HG03066 (cell line): ENCODE measurements at regions not wholly inside any gene's neighbourhood (a gene's known extent, or its start where the extent isn't known, plus 50 kb on each side); places are given as distances from the start of the nearest gene placed in this dataset.
"Not testable (repeated sequence)": the region's sequence is repeated elsewhere in the genome, so short reads cannot be mapped to it uniquely, and the experiment has no call there.

Experiments
- ATAC-seq: cut with Tn5 transposase; IDR thresholded peaks from one replicate; pipeline ENCODE4 v1.9.1; 2021; ENCODE audit warnings: low read depth; ENCODE audit not compliant: unreplicated experiment

GRCh38 chr5:82959466-82959865 lies 117.7 kb downstream of the TMEM167A start:
- ATAC-seq: no peak

- no peak for ATAC-seq
These were observed 120.6 kb downstream of the TMEM167A start for GRCh38 chr5:82956600-82956999.

GRCh38 chr5:82952326-82952725 lies 124.9 kb downstream of the TMEM167A start:
- no peak for ATAC-seq

- ATAC-seq: not testable (repeated sequence)
These were observed 132.9 kb downstream of the TMEM167A start for GRCh38 chr5:82944267-82944666.

- ATAC-seq: no peak
These were observed 134.9 kb downstream of the TMEM167A start for GRCh38 chr5:82942083-82942881.

- ATAC-seq: no peak
These were observed 138.1 kb downstream of the TMEM167A start for GRCh38 chr5:82938901-82939725.

GRCh38 chr5:82932473-82933220 lies 144.5 kb downstream of the TMEM167A start:
- ATAC-seq: not testable (repeated sequence)

GRCh38 chr5:82931110-82931509 lies 146.1 kb downstream of the TMEM167A start:
- ATAC-seq: no peak

GRCh38 chr5:82925061-82925411 lies 152.2 kb downstream of the TMEM167A start:
- no peak for ATAC-seq

- ATAC-seq: no peak
These were observed 152.8 kb downstream of the TMEM167A start for GRCh38 chr5:82924226-82925060.

- no peak for ATAC-seq
These were observed 155.0 kb downstream of the TMEM167A start for GRCh38 chr5:82922086-82922734.

- ATAC-seq: no peak
These were observed 158.7 kb downstream of the TMEM167A start for GRCh38 chr5:82918311-82919031.

GRCh38 chr5:82917584-82917983 lies 159.6 kb downstream of the TMEM167A start:
- no peak for ATAC-seq

GRCh38 chr5:82913971-82914370 lies 163.2 kb downstream of the TMEM167A start:
- ATAC-seq: no peak

GRCh38 chr5:82912462-82912861 lies 164.7 kb downstream of the TMEM167A start:
- ATAC-seq: no peak

GRCh38 chr5:82911910-82912309 lies 165.3 kb downstream of the TMEM167A start:
- no peak for ATAC-seq

GRCh38 chr5:82910905-82911304 lies 166.3 kb downstream of the TMEM167A start:
- ATAC-seq: no peak

- no peak for ATAC-seq
These were observed 166.7 kb downstream of the TMEM167A start for GRCh38 chr5:82910491-82910890.

- no peak for ATAC-seq
These were observed 167.4 kb downstream of the TMEM167A start for GRCh38 chr5:82909771-82910170.
